ENCODE measurements at regions not wholly inside any gene's neighbourhood (a gene's known extent, or its start where the extent isn't known, plus 50 kb on each side); places are given as distances from the start of the nearest gene placed in this dataset.

DNA sequence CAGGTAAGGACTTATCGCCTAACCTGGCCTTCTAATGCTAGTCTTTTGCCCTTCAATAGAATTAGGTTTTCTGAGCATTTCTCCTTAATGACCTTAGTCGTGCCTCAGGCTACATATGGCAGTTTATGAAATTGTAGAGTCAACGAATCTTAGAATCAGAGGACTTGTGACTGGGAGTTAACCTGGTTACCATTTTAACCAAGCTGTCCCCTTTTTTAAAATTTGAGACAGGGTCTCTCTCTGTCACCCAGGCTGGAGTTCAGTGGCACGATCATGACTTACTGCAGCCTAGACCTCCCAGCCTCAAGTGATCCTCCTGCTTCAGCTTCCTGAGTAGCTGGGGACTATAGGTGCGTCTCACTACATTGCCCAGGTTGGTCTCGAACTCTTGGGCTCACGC is 53.5 kb upstream of the DMRTB1 start:
- TF ChIP-seq TAF1 (IDR thresholded peaks at IDR 0.05; ENCODE audit: low read depth) = no peak
- TF ChIP-seq EGR1 (IDR thresholded peaks at IDR 0.05) = no peak
- no peak for TF ChIP-seq RAD21 (IDR thresholded peaks at IDR 0.05; ENCODE audit: low read depth)
